Mucosa of descending colon (tissue), 3 donors: ENCODE measurements at regions not wholly inside any gene's neighbourhood (a gene's known extent, or its start where the extent isn't known, plus 50 kb on each side); places are given as distances from the start of the nearest gene placed in this dataset.
A peak's percentile ranks its signal among the peaks of the same experiment; 100 is the strongest.

Experiments
- ATAC-seq: fragments of 200-7000 bp; cut with Tn5 transposase; one replicate; pipeline ENCODE4 v1.9.1; 2020; ENCODE audit warnings: mild to moderate bottlenecking, moderate library complexity
- DNase-seq, 3 donors: peaks; one replicate each; pipeline ENCODE4 v3.0.0-alpha.2; 2020
- H3K36me3 ChIP-seq: fragments of 200-600 bp; one replicate; pipeline ENCODE4 v1.8.0; 2021; ENCODE audit warnings: low read depth, mild to moderate bottlenecking
- H3K4me1 ChIP-seq: fragments of 200-600 bp; one replicate; pipeline ENCODE4 v1.8.0; 2021; ENCODE audit warnings: low read depth, mild to moderate bottlenecking
- H3K4me3 ChIP-seq: fragments of 200-600 bp; one replicate; pipeline ENCODE4 v1.8.0; 2021; ENCODE audit warnings: mild to moderate bottlenecking
- H3K9me3 ChIP-seq: fragments of 200-600 bp; one replicate; pipeline ENCODE4 v1.8.0; 2021; ENCODE audit warnings: mild to moderate bottlenecking
- CTCF ChIP-seq: fragments of 200-600 bp; IDR thresholded peaks from one replicate; pipeline ENCODE4 v1.8.0; 2022; ENCODE audit warnings: antibody characterized with exemption, mild to moderate bottlenecking
- intact Hi-C, 2 donors: fragments of 100-400 bp; cut with DNase I in 1 of 2; cut with micrococcal nuclease in 1 of 2; formaldehyde crosslinking; loops; one replicate each; pipeline versions ENCODE4 v1.11.0 to v1.11.1; 2022; cut with DNase I, micrococcal nuclease
- donor health status: DM: no; HTN: no; CAD: no; lungs with moderate emphysema.
- donor health status: DM: no; HTN: no; CAD: no.
- donor health status: DM: no; HTN: yes; CAD: no.

DNA sequence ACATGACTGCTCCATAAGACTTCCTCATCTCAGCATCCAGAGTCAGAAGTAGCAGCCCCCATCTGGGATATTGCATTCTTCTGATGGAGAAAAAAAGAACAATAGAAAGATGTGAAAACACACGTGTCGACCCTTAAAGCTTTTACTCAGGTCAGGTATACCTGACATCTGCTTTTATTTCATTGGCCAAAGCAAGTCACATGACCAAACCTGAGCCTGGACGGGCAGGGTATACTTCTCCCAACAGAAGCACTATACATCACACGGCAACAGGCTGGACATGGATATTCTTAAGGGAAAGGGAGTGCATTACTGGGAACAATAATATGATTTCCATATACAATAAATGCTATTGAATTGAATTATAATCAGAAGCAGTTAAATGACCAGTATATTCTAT lies 243.3 kb downstream of the LMO4 start:
- Histone ChIP-seq H3K36me3 (no peaks in the 10 kb centered on the region), H3K4me1 (no peaks in the 10 kb centered on the region), H3K9me3 (no peaks in the 10 kb centered on the region), H3K4me3 (no peak overlapping the region)
- ATAC-seq = no peak
- no peak for TF ChIP-seq CTCF
- intact Hi-C loops = no loop called here
- DNase-seq = no peak

DNA sequence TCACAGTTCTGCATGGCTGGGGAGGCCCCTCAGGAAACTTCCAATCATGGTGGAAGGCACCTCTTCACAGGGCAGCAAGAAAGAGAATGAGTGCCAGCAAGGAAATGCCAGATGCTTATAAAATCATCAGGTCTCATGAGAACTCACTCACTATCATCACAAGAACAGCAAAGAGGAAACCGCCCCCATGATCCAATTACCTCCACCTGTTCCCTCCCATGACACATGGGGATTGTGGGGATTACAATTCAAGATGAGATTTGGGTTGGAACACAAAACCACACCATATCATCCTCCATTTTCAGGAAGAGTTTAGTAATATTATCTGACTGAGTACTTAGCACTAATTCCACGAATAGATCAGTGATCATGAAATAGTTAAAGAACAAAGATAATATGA lies 244.2 kb downstream of the LMO4 start:
- DNase-seq (no peak), ATAC-seq (no peak)
- no peak overlapping the region for H3K4me3 ChIP-seq
- H3K36me3 ChIP-seq = no peaks in the 10 kb centered on the region
- no peak for TF ChIP-seq CTCF
- H3K4me1 ChIP-seq = no peaks in the 10 kb centered on the region
- intact Hi-C loops = no loop called here
- no peaks in the 10 kb centered on the region for H3K9me3 ChIP-seq

GRCh38 chr1:87575528-87575927 lies 246.8 kb downstream of the LMO4 start:
- ATAC-seq (no peak), DNase-seq (no peak)
- H3K9me3 ChIP-seq = no peaks in the 10 kb centered on the region
- no peak overlapping the region for H3K4me3 ChIP-seq
- intact Hi-C loops = no loop called here
- no peak for TF ChIP-seq CTCF
- H3K4me1 ChIP-seq = no peaks in the 10 kb centered on the region
- H3K36me3 ChIP-seq = no peaks in the 10 kb centered on the region

GRCh38 chr1:87578464-87578863 lies 249.8 kb downstream of the LMO4 start:
- H3K36me3 ChIP-seq = no peaks in the 10 kb centered on the region
- intact Hi-C loops = no loop called here
- H3K4me1 ChIP-seq = no peaks in the 10 kb centered on the region
- TF ChIP-seq CTCF = no peak
- no peak for ATAC-seq
- no peaks in the 10 kb centered on the region for H3K9me3 ChIP-seq
- no peak for DNase-seq
- no peak overlapping the region for H3K4me3 ChIP-seq

DNA sequence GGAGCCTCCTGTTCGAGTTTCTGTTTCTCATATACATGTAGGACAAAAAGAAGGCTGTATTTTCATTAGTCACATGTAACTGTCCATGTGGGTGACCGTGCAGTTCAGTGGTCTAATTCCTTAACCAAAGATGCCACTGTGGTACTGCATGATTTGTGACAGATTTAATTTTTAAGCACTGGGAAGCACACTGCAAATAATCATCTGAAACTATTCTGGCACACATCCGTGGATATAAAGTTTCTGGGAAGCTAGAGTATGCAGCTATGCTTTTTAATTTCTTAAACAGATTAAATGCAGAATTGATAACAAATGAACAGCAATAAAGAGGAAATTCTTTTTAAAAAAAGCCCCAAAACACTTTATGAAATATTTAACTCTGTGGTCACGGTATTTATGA lies 254.8 kb downstream of the LMO4 start:
- Histone ChIP-seq H3K36me3 (no peaks in the 10 kb centered on the region), H3K9me3 (no peaks in the 10 kb centered on the region), H3K4me1 (peaks cover 17% of the 10 kb centered on the region), H3K4me3 (no peak overlapping the region)
- no peak for ATAC-seq
- no peak for DNase-seq
- intact Hi-C loops = no loop called here
- TF ChIP-seq CTCF = no peak

DNA sequence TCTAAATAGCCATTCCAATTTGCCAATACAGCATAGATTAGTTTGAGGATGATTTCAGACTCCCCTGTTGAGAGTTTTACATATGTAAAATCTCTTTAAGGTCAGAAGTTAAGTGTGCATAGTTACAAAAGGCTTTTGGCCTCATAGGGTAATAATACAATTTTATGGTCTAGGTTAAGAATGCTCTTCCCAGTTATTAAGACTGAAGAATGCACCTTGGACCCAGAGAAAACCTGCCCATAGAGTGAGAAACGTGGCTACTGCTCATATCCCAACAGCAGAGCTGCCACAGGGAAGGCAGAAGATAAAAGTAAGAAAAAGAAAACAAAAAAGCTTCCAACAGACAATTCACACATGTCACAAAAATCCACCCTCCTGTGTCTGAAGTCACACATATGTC lies 255.9 kb downstream of the LMO4 start:
- Histone ChIP-seq H3K4me3 (no peak overlapping the region), H3K4me1 (peaks cover 17% of the 10 kb centered on the region), H3K9me3 (no peaks in the 10 kb centered on the region), H3K36me3 (no peaks in the 10 kb centered on the region)
- intact Hi-C loops = no loop called here
- ATAC-seq (peak; percentile 87), DNase-seq (peak in 1 of 3 donors; percentile 17)
- TF ChIP-seq CTCF = no peak
